RWPE2 (cell line): ENCODE measurements at regions not wholly inside any gene's neighbourhood (a gene's known extent, or its start where the extent isn't known, plus 50 kb on each side); places are given as distances from the start of the nearest gene placed in this dataset.

Experiments
- ATAC-seq: fragments of 200-7000 bp; cut with Tn5 transposase; 3 replicates; pipeline ENCODE4 v1.9.1; 2021; ENCODE audit warnings: low read depth
- DNase-seq: peaks from one replicate; pipeline ENCODE4 v3.0.0-alpha.2; 2020; ENCODE audit warnings: low spot score
- H3K27ac ChIP-seq: fragments of 450-650 bp; 2 replicates; pipeline ENCODE4 v1.5.1; 2017; ENCODE audit warnings: mild to moderate bottlenecking; ENCODE audit not compliant: poor library complexity, severe bottlenecking
- H3K27me3 ChIP-seq: fragments of 250-450 bp; sonication (Bioruptor Pico); 2 replicates; pipeline ENCODE4 v1.5.1; 2021; ENCODE audit warnings: mild to moderate bottlenecking, moderate library complexity; ENCODE audit not compliant: insufficient read depth, poor library complexity, severe bottlenecking
- H3K36me3 ChIP-seq: fragments of 250-450 bp; sonication (Bioruptor Pico); 2 replicates; pipeline ENCODE4 v1.5.1; 2020; ENCODE audit warnings: low read depth, mild to moderate bottlenecking, moderate library complexity
- H3K4me1 ChIP-seq: fragments of 250-450 bp; sonication (Bioruptor Pico); 2 replicates; pipeline ENCODE4 v1.5.1; 2021; ENCODE audit warnings: mild to moderate bottlenecking, moderate library complexity; ENCODE audit not compliant: insufficient read depth, poor library complexity, severe bottlenecking
- H3K4me3 ChIP-seq: fragments of 250-450 bp; sonication (Bioruptor Pico); 2 replicates; pipeline ENCODE4 v1.5.1; 2021; ENCODE audit warnings: mild to moderate bottlenecking, moderate library complexity; ENCODE audit not compliant: severe bottlenecking
- H3K9me3 ChIP-seq: fragments of 250-450 bp; sonication (Bioruptor Pico); 2 replicates; pipeline ENCODE4 v1.5.1; 2021; ENCODE audit warnings: mild to moderate bottlenecking, moderate library complexity; ENCODE audit not compliant: severe bottlenecking
- CTCF ChIP-seq: fragments of 450-650 bp; IDR thresholded peaks from one replicate; pipeline ENCODE4 v1.5.1; 2017; ENCODE audit warnings: mild to moderate bottlenecking, moderate library complexity; ENCODE audit not compliant: poor library complexity, severe bottlenecking

GRCh38 chr6:137652961-137653705, 158.9 kb upstream of the OLIG3 start:
- H3K4me1 ChIP-seq: no peaks in the 10 kb centered on the region

GRCh38 chr6:137653706-137654059, 159.5 kb upstream of the OLIG3 start:
- Histone ChIP-seq H3K36me3 (no peaks in the 10 kb centered on the region), H3K4me1 (no peaks in the 10 kb centered on the region), H3K27me3 (no peaks in the 10 kb centered on the region), H3K27ac (no peak overlapping the region), H3K9me3 (peaks cover 20% of the 10 kb centered on the region), H3K4me3 (no peak overlapping the region)
- TF ChIP-seq CTCF: no peak
- ATAC-seq (no peak), DNase-seq (no peak)

More at GRCh38 chr6:137652961-137653705, 158.9 kb upstream of the OLIG3 start:
- ATAC-seq (no peak), DNase-seq (no peak)
- H3K27me3 ChIP-seq: no peaks in the 10 kb centered on the region
- peaks cover 20% of the 10 kb centered on the region for H3K9me3 ChIP-seq
- TF ChIP-seq CTCF: no peak
- no peak overlapping the region for H3K27ac ChIP-seq
- no peaks in the 10 kb centered on the region for H3K36me3 ChIP-seq
- H3K4me3 ChIP-seq: no peak overlapping the region

- Histone ChIP-seq H3K27ac (no peak overlapping the region), H3K36me3 (no peaks in the 10 kb centered on the region), H3K9me3 (peaks cover 20% of the 10 kb centered on the region), H3K4me3 (no peak overlapping the region), H3K27me3 (no peaks in the 10 kb centered on the region), H3K4me1 (no peaks in the 10 kb centered on the region)
- no peak for DNase-seq
- no peak for ATAC-seq
- no peak for TF ChIP-seq CTCF
Observed at GRCh38 chr6:137654365-137654981, 160.3 kb upstream of the OLIG3 start.

- DNase-seq (no peak), ATAC-seq (no peak)
- TF ChIP-seq CTCF: no peak
- Histone ChIP-seq H3K36me3 (no peaks in the 10 kb centered on the region), H3K27me3 (no peaks in the 10 kb centered on the region), H3K27ac (no peak overlapping the region), H3K4me1 (no peaks in the 10 kb centered on the region), H3K4me3 (no peak overlapping the region), H3K9me3 (peaks cover 20% of the 10 kb centered on the region)
Observed at GRCh38 chr6:137655291-137655690, 161.1 kb upstream of the OLIG3 start.

GRCh38 chr6:137656735-137657134, 162.5 kb upstream of the OLIG3 start:
- H3K27ac ChIP-seq: no peak overlapping the region
- no peak overlapping the region for H3K4me3 ChIP-seq
- ATAC-seq (no peak), DNase-seq (no peak)
- TF ChIP-seq CTCF: no peak
- peaks cover 20% of the 10 kb centered on the region for H3K9me3 ChIP-seq
- no peaks in the 10 kb centered on the region for H3K27me3 ChIP-seq
- H3K4me1 ChIP-seq: no peaks in the 10 kb centered on the region
- H3K36me3 ChIP-seq: no peaks in the 10 kb centered on the region
